ENCODE measurements at regions not wholly inside any gene's neighbourhood (a gene's known extent, or its start where the extent isn't known, plus 50 kb on each side); places are given as distances from the start of the nearest gene placed in this dataset.

GRCh38 chr3:23644099-23644498 is 161.7 kb upstream of the UBE2E1 start:
- TF ChIP-seq TAF1 (IDR thresholded peaks at IDR 0.05; ENCODE audit: borderline replicate concordance, insufficient read depth, low read length) = no peak
- no peak for TF ChIP-seq SIN3A (IDR thresholded peaks at IDR 0.05; ENCODE audit: borderline replicate concordance, insufficient read depth, low read length)
- TF ChIP-seq FOXP2 (optimal IDR thresholded peaks at IDR 0.05; ENCODE audit: borderline replicate concordance, extremely low read depth, extremely low read length, insufficient read depth) = no peak
- TF ChIP-seq POLR2AphosphoS5 (IDR thresholded peaks at IDR 0.05; ENCODE audit: low read depth, low read length) = no peak
- TF ChIP-seq REST (IDR thresholded peaks at IDR 0.05; ENCODE audit: insufficient read depth in 1 of 2, low read depth in 2 of 2, low read length in 2 of 2) = no peak

GRCh38 chr3:23644676-23645075 is 161.1 kb upstream of the UBE2E1 start:
- no peak for TF ChIP-seq POLR2AphosphoS5 (IDR thresholded peaks at IDR 0.05; ENCODE audit: low read depth, low read length)
- TF ChIP-seq REST (IDR thresholded peaks at IDR 0.05; ENCODE audit: insufficient read depth in 1 of 2, low read depth in 2 of 2, low read length in 2 of 2) = no peak
- TF ChIP-seq SIN3A (IDR thresholded peaks at IDR 0.05; ENCODE audit: borderline replicate concordance, insufficient read depth, low read length) = no peak
- TF ChIP-seq TAF1 (IDR thresholded peaks at IDR 0.05; ENCODE audit: borderline replicate concordance, insufficient read depth, low read length) = no peak
- TF ChIP-seq FOXP2 (optimal IDR thresholded peaks at IDR 0.05; ENCODE audit: borderline replicate concordance, extremely low read depth, extremely low read length, insufficient read depth) = no peak

- no peak for TF ChIP-seq POLR2AphosphoS5 (IDR thresholded peaks at IDR 0.05; ENCODE audit: low read depth, low read length)
- TF ChIP-seq TAF1 (IDR thresholded peaks at IDR 0.05; ENCODE audit: borderline replicate concordance, insufficient read depth, low read length) = no peak
- TF ChIP-seq REST (IDR thresholded peaks at IDR 0.05; ENCODE audit: insufficient read depth in 1 of 2, low read depth in 2 of 2, low read length in 2 of 2) = no peak
- no peak for TF ChIP-seq FOXP2 (optimal IDR thresholded peaks at IDR 0.05; ENCODE audit: borderline replicate concordance, extremely low read depth, extremely low read length, insufficient read depth)
- TF ChIP-seq SIN3A (IDR thresholded peaks at IDR 0.05; ENCODE audit: borderline replicate concordance, insufficient read depth, low read length) = no peak
These were observed 160.1 kb upstream of the UBE2E1 start for GRCh38 chr3:23645533-23646183.

- no peak for TF ChIP-seq SIN3A (IDR thresholded peaks at IDR 0.05; ENCODE audit: borderline replicate concordance, insufficient read depth, low read length)
- TF ChIP-seq POLR2AphosphoS5 (IDR thresholded peaks at IDR 0.05; ENCODE audit: low read depth, low read length) = no peak
- no peak for TF ChIP-seq REST (IDR thresholded peaks at IDR 0.05; ENCODE audit: insufficient read depth in 1 of 2, low read depth in 2 of 2, low read length in 2 of 2)
- no peak for TF ChIP-seq TAF1 (IDR thresholded peaks at IDR 0.05; ENCODE audit: borderline replicate concordance, insufficient read depth, low read length)
- TF ChIP-seq FOXP2 (optimal IDR thresholded peaks at IDR 0.05; ENCODE audit: borderline replicate concordance, extremely low read depth, extremely low read length, insufficient read depth) = no peak
These were observed 159.4 kb upstream of the UBE2E1 start for GRCh38 chr3:23646184-23646920.

Measured in PFSK-1 (cell line).